ENCODE measurements at regions not wholly inside any gene's neighbourhood (a gene's known extent, or its start where the extent isn't known, plus 50 kb on each side); places are given as distances from the start of the nearest gene placed in this dataset.

DNA sequence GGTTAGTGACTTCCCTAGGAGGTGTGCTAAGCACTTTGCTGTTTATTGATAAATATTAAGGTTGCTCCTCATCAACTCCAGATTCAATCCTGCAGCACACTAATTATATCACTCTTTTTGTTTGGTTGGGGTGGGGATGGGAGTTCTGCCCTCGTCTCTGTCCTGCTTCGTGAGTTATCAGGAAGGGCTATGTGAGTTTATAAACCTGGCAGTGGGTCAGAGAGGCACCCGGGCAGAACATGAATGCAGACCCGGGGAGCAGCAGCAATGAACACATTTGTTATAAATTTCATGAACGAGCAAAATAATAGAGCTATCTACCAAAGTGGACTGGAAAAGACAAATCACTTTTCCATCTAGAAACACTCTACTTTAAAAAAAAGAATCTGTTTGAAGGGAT, 125.5 kb upstream of the WWC1 start:
- H4K20me1 ChIP-seq (ENCODE audit: control insufficient read depth, insufficient read depth) = no peaks in the 10 kb centered on the region
- FAIRE-seq = no peak
- no peak overlapping the region for H3K27ac ChIP-seq (ENCODE audit: control insufficient read depth, insufficient read depth)
- no peak for ATAC-seq
- ChIA-PET CTCF (no interaction called here), SMC1A (ENCODE audit: uncharacterized antibody, unreplicated experiment) (no interaction called here), RAD21 (ENCODE audit: unreplicated experiment) (no interaction called here), POLR2A (no interaction called here)
- no peaks in the 10 kb centered on the region for H3K4me1 ChIP-seq (ENCODE audit: control insufficient read depth, insufficient read depth, low read length)
- DNase-seq (ENCODE audit: low read depth, low spot score) = no peak
- no peak overlapping the region for H2AFZ ChIP-seq (ENCODE audit: control insufficient read depth, low read depth, low read length)
- in situ Hi-C loops (cut with MboI) (no loop called here), intact Hi-C loops (cut with micrococcal nuclease; ENCODE audit: unreplicated experiment) (no loop called here)
- H3K36me3 ChIP-seq (ENCODE audit: control insufficient read depth in 2 of 2, insufficient read depth in 2 of 2, low read length in 1 of 2) = no peaks in the 10 kb centered on the region
- no peak overlapping the region for H3K4me3 ChIP-seq
- H3K79me2 ChIP-seq (ENCODE audit: control insufficient read depth, insufficient read depth, low read length) = no peaks in the 10 kb centered on the region
- 18% methylated on average over 5 of the region's 5 CpGs for WGBS (ENCODE audit: insufficient coverage, insufficient replicate concordance, low lambda C conversion rate, missing lambda C conversion rate)
- no TSS peak for BruUV-seq (replicated peaks)
- no peak overlapping the region for H3K9ac ChIP-seq (ENCODE audit: control insufficient read depth, insufficient read depth, low read length)
- no peaks in the 10 kb centered on the region for H3K9me3 ChIP-seq (replicated peaks; ENCODE audit: control insufficient read depth, insufficient read depth, low read length)
- peaks cover 0 to 9% of the 10 kb centered on the region in 2 experiments; a peak in 3 of 4 replicates for H3K27me3 ChIP-seq (replicated peaks in 1 of 2; ENCODE audit: control insufficient read depth in 2 of 2, insufficient read depth in 2 of 2, low read length in 1 of 2)
- H3K4me2 ChIP-seq (ENCODE audit: control insufficient read depth, insufficient read depth) = no peak overlapping the region
- TF ChIP-seq, protein P1, sequence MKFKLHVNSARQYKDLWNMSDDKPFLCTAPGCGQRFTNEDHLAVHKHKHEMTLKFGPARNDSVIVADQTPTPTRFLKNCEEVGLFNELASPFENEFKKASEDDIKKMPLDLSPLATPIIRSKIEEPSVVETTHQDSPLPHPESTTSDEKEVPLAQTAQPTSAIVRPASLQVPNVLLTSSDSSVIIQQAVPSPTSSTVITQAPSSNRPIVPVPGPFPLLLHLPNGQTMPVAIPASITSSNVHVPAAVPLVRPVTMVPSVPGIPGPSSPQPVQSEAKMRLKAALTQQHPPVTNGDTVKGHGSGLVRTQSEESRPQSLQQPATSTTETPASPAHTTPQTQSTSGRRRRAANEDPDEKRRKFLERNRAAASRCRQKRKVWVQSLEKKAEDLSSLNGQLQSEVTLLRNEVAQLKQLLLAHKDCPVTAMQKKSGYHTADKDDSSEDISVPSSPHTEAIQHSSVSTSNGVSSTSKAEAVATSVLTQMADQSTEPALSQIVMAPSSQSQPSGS (IDR thresholded peaks at IDR 0.05; ENCODE audit: low read length) = no peak
- TF ChIP-seq NFYA (IDR thresholded peaks at IDR 0.05; ENCODE audit: borderline replicate concordance, low read depth, low read length) (no peak), EZH2 (IDR thresholded peaks at IDR 0.05; ENCODE audit: borderline replicate concordance, control insufficient read depth, low read depth, low read length) (no peak)

DNA sequence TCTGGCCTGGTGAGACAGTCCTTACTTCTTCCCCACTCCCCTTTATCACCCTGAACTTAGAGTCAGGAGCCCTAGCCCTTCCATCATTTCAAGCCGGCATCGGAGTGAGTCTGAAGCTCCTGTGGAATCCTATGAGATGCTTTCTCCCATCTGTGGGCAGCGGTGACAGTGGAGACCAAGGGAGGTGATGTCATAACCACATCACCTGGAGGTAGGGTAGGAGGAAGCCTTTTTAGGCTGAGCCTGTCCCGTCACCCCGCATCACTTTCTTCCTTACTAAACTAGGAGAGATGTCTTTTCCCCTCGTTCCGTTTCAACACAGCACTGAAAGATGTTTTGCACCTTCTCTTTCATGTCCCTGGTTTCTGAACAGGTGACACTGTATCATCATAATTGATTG, 124.1 kb upstream of the WWC1 start:
- H2AFZ ChIP-seq (ENCODE audit: control insufficient read depth, low read depth, low read length) = no peak overlapping the region
- ChIA-PET CTCF (no interaction called here), SMC1A (ENCODE audit: uncharacterized antibody, unreplicated experiment) (no interaction called here), RAD21 (ENCODE audit: unreplicated experiment) (no interaction called here), POLR2A (no interaction called here)
- TF ChIP-seq RAD21 (IDR thresholded peaks at IDR 0.05; ENCODE audit: insufficient read depth, low read depth, low read length) (no peak), EED (IDR thresholded peaks at IDR 0.05; ENCODE audit: low read depth) (peak; percentile 14; the same call in 1 of the 2 replicates)
- 61% methylated on average over 7 of the region's 7 CpGs for WGBS (ENCODE audit: insufficient coverage, insufficient replicate concordance, low lambda C conversion rate, missing lambda C conversion rate)
- no peak for FAIRE-seq
- no peaks in the 10 kb centered on the region for H3K36me3 ChIP-seq (ENCODE audit: control insufficient read depth in 2 of 2, insufficient read depth in 2 of 2, low read length in 1 of 2)
- no peaks in the 10 kb centered on the region for H3K4me1 ChIP-seq (ENCODE audit: control insufficient read depth, insufficient read depth, low read length)
- H3K4me2 ChIP-seq (ENCODE audit: control insufficient read depth, insufficient read depth) = no peak overlapping the region
- in situ Hi-C loops (cut with MboI) (no loop called here), intact Hi-C loops (cut with micrococcal nuclease; ENCODE audit: unreplicated experiment) (no loop called here)
- no peak overlapping the region for H3K9ac ChIP-seq (ENCODE audit: control insufficient read depth, insufficient read depth, low read length)
- ATAC-seq = no peak
- H3K27me3 ChIP-seq (replicated peaks in 1 of 2; ENCODE audit: control insufficient read depth in 2 of 2, insufficient read depth in 2 of 2, low read length in 1 of 2) = peaks cover 0 to 9% of the 10 kb centered on the region in 2 experiments; a peak in 3 of 4 replicates
- H4K20me1 ChIP-seq (ENCODE audit: control insufficient read depth, insufficient read depth) = no peaks in the 10 kb centered on the region
- H3K27ac ChIP-seq (ENCODE audit: control insufficient read depth, insufficient read depth) = no peak overlapping the region
- no peak for DNase-seq (ENCODE audit: low read depth, low spot score)
- no TSS peak for BruUV-seq (replicated peaks)
- H3K79me2 ChIP-seq (ENCODE audit: control insufficient read depth, insufficient read depth, low read length) = no peaks in the 10 kb centered on the region
- H3K9me3 ChIP-seq (replicated peaks; ENCODE audit: control insufficient read depth, insufficient read depth, low read length) = no peaks in the 10 kb centered on the region
- H3K4me3 ChIP-seq = no peak overlapping the region

All from GM12878 (cell line).